ENCODE measurements at regions not wholly inside any gene's neighbourhood (a gene's known extent, or its start where the extent isn't known, plus 50 kb on each side); places are given as distances from the start of the nearest gene placed in this dataset.
"Not testable (repeated sequence)": the region's sequence is repeated elsewhere in the genome, so short reads cannot be mapped to it uniquely, and the experiment has no call there.

- DNase-seq; H3K27me3 Mint-ChIP-seq; H3K27ac Mint-ChIP-seq; intact Hi-C loops (cut with micrococcal nuclease); H3K4me3 Mint-ChIP-seq; H3K4me1 Mint-ChIP-seq; H3K36me3 Mint-ChIP-seq (ENCODE audit: low read depth); H3K9me3 Mint-ChIP-seq: not testable (repeated sequence)
Measured at GRCh38 chr7:76898807-76899206, 133.4 kb downstream of the SPDYE17 start.

- DNase-seq; H3K4me1 Mint-ChIP-seq; H3K4me3 Mint-ChIP-seq; H3K27ac Mint-ChIP-seq; H3K27me3 Mint-ChIP-seq; intact Hi-C loops (cut with micrococcal nuclease); H3K9me3 Mint-ChIP-seq; H3K36me3 Mint-ChIP-seq (ENCODE audit: low read depth): not testable (repeated sequence)
Measured at GRCh38 chr7:76897007-76897406, 135.2 kb downstream of the SPDYE17 start.

- H3K9me3 Mint-ChIP-seq; H3K36me3 Mint-ChIP-seq (ENCODE audit: low read depth); H3K27me3 Mint-ChIP-seq; H3K4me3 Mint-ChIP-seq; H3K4me1 Mint-ChIP-seq; intact Hi-C loops (cut with micrococcal nuclease); H3K27ac Mint-ChIP-seq; DNase-seq: not testable (repeated sequence)
Measured at GRCh38 chr7:76895696-76896095, 136.5 kb downstream of the SPDYE17 start.

- H3K36me3 Mint-ChIP-seq (ENCODE audit: low read depth); H3K4me3 Mint-ChIP-seq; H3K27ac Mint-ChIP-seq; H3K27me3 Mint-ChIP-seq; H3K4me1 Mint-ChIP-seq; intact Hi-C loops (cut with micrococcal nuclease); DNase-seq; H3K9me3 Mint-ChIP-seq: not testable (repeated sequence)
Measured at GRCh38 chr7:76891771-76892170, 140.4 kb downstream of the SPDYE17 start.

GRCh38 chr7:76879733-76880288 lies 152.3 kb downstream of the SPDYE17 start:
- H3K27ac Mint-ChIP-seq; DNase-seq; H3K4me3 Mint-ChIP-seq; H3K27me3 Mint-ChIP-seq; H3K9me3 Mint-ChIP-seq; H3K4me1 Mint-ChIP-seq; H3K36me3 Mint-ChIP-seq (ENCODE audit: low read depth); intact Hi-C loops (cut with micrococcal nuclease): not testable (repeated sequence)

GRCh38 chr7:76875760-76876159 lies 156.4 kb downstream of the SPDYE17 start:
- H3K4me1 Mint-ChIP-seq; intact Hi-C loops (cut with micrococcal nuclease); H3K27ac Mint-ChIP-seq; H3K36me3 Mint-ChIP-seq (ENCODE audit: low read depth); H3K9me3 Mint-ChIP-seq; H3K27me3 Mint-ChIP-seq; H3K4me3 Mint-ChIP-seq; DNase-seq: not testable (repeated sequence)

- H3K27me3 Mint-ChIP-seq; H3K27ac Mint-ChIP-seq; intact Hi-C loops (cut with micrococcal nuclease); DNase-seq; H3K4me1 Mint-ChIP-seq; H3K4me3 Mint-ChIP-seq; H3K36me3 Mint-ChIP-seq (ENCODE audit: low read depth); H3K9me3 Mint-ChIP-seq: not testable (repeated sequence)
Measured at GRCh38 chr7:76870504-76870808, 161.7 kb downstream of the SPDYE17 start.

- H3K4me3 Mint-ChIP-seq; intact Hi-C loops (cut with micrococcal nuclease); H3K4me1 Mint-ChIP-seq: not testable (repeated sequence)
Measured at GRCh38 chr7:76867364-76867889, 164.7 kb downstream of the SPDYE17 start.

GRCh38 chr7:76863150-76863773 lies 168.9 kb downstream of the SPDYE17 start:
- H3K4me3 Mint-ChIP-seq; DNase-seq; H3K9me3 Mint-ChIP-seq; H3K27ac Mint-ChIP-seq; intact Hi-C loops (cut with micrococcal nuclease); H3K4me1 Mint-ChIP-seq; H3K36me3 Mint-ChIP-seq (ENCODE audit: low read depth): not testable (repeated sequence)
- H3K27me3 Mint-ChIP-seq: peaks cover 12% of the 10 kb centered on the region

More at GRCh38 chr7:76867364-76867889, 164.7 kb downstream of the SPDYE17 start:
- H3K27ac Mint-ChIP-seq; H3K36me3 Mint-ChIP-seq (ENCODE audit: low read depth); DNase-seq; H3K9me3 Mint-ChIP-seq: not testable (repeated sequence)
- H3K27me3 Mint-ChIP-seq: peaks cover 13% of the 10 kb centered on the region

- H3K9me3 Mint-ChIP-seq; H3K4me1 Mint-ChIP-seq; H3K4me3 Mint-ChIP-seq; DNase-seq; H3K36me3 Mint-ChIP-seq (ENCODE audit: low read depth); intact Hi-C loops (cut with micrococcal nuclease); H3K27ac Mint-ChIP-seq: not testable (repeated sequence)
- H3K27me3 Mint-ChIP-seq: peaks cover 12% of the 10 kb centered on the region
Measured at GRCh38 chr7:76862241-76862640, 169.9 kb downstream of the SPDYE17 start.

GRCh38 chr7:76859933-76860332 lies 172.2 kb downstream of the SPDYE17 start:
- H3K27ac Mint-ChIP-seq; H3K36me3 Mint-ChIP-seq (ENCODE audit: low read depth); H3K9me3 Mint-ChIP-seq; DNase-seq; intact Hi-C loops (cut with micrococcal nuclease); H3K4me1 Mint-ChIP-seq; H3K4me3 Mint-ChIP-seq: not testable (repeated sequence)
- peaks cover 12% of the 10 kb centered on the region for H3K27me3 Mint-ChIP-seq

- H3K4me1 Mint-ChIP-seq; H3K27me3 Mint-ChIP-seq; H3K9me3 Mint-ChIP-seq; H3K36me3 Mint-ChIP-seq (ENCODE audit: low read depth); DNase-seq; intact Hi-C loops (cut with micrococcal nuclease); H3K27ac Mint-ChIP-seq; H3K4me3 Mint-ChIP-seq: not testable (repeated sequence)
Measured at GRCh38 chr7:76854631-76855030, 177.5 kb downstream of the SPDYE17 start.

- H3K36me3 Mint-ChIP-seq (ENCODE audit: low read depth); H3K4me1 Mint-ChIP-seq; DNase-seq; intact Hi-C loops (cut with micrococcal nuclease); H3K27me3 Mint-ChIP-seq; H3K4me3 Mint-ChIP-seq; H3K27ac Mint-ChIP-seq; H3K9me3 Mint-ChIP-seq: not testable (repeated sequence)
Measured at GRCh38 chr7:76852787-76853584, 179.2 kb downstream of the SPDYE17 start.

- not testable (repeated sequence) for H3K36me3 Mint-ChIP-seq (ENCODE audit: low read depth); H3K27me3 Mint-ChIP-seq
Measured at GRCh38 chr7:76852362-76852761, 179.8 kb downstream of the SPDYE17 start.

More at GRCh38 chr7:76852362-76852761, 179.8 kb downstream of the SPDYE17 start:
- H3K9me3 Mint-ChIP-seq; DNase-seq; H3K4me1 Mint-ChIP-seq; H3K4me3 Mint-ChIP-seq; H3K27ac Mint-ChIP-seq; intact Hi-C loops (cut with micrococcal nuclease): not testable (repeated sequence)

All from activated CD4-positive, alpha-beta T cell treated with anti-CD3 and anti-CD28 coated beads, Interleukin-2, amount 10 ng/mL, durations not matched to agents 24 days and 14 days (primary cell).